Panc1 (cell line): ENCODE measurements at regions not wholly inside any gene's neighbourhood (a gene's known extent, or its start where the extent isn't known, plus 50 kb on each side); places are given as distances from the start of the nearest gene placed in this dataset.

Experiments used
- CTCF ChIP-seq: fragments of 450-650 bp; IDR thresholded peaks from 2 replicates; pipeline ENCODE4 v1.5.1; 2017; ENCODE audit warnings: mild to moderate bottlenecking
- POLR2AphosphoS5 ChIP-seq: IDR thresholded peaks from 2 replicates; pipeline ENCODE4 v1.6.1; 2012; ENCODE audit warnings: mild to moderate bottlenecking, low read depth, low read length, moderate library complexity
- TCF7L2 ChIP-seq: IDR thresholded peaks from 2 replicates; pipeline ENCODE4 v1.6.1; 2011; ENCODE audit warnings: mild to moderate bottlenecking, low read depth, low read length, inconsistent platforms

DNA sequence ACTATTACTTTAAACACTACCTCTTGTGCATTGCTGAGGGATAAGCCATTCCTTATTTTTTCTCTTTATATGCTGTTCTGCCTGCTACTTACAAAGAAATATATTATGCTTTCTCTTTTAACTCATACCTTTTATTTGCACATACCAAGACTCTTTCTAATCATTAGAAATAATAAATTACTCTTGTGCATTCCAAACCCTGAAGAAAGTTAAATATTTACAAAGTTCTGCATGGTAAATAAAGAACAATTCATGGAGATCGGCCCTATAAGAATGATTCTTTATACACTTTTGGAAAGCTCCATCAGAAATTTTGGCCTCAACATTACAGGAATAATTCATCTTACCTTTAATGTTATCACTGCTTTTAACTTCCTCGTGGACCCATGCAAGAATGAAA, 86.7 kb upstream of the PALMD start:
- TF ChIP-seq CTCF = no peak
- no peak for TF ChIP-seq POLR2AphosphoS5
- TF ChIP-seq TCF7L2 = no peak
